Choroid plexus epithelial cell (primary cell): ENCODE measurements at regions not wholly inside any gene's neighbourhood (a gene's known extent, or its start where the extent isn't known, plus 50 kb on each side); places are given as distances from the start of the nearest gene placed in this dataset.
A peak's percentile ranks its signal among the peaks of the same experiment; 100 is the strongest.
"Not testable (repeated sequence)": the region's sequence is repeated elsewhere in the genome, so short reads cannot be mapped to it uniquely, and the experiment has no call there.

Experiments
- DNase-seq: peaks from one replicate; pipeline ENCODE4 v3.0.0-alpha.2; 2010; ENCODE audit warnings: low read depth
- H3K4me3 ChIP-seq: 2 replicates; pipeline ENCODE4 v1.5.1; 2011; ENCODE audit warnings: low read depth, mild to moderate bottlenecking, control low read depth, low read length, moderate library complexity
- CTCF ChIP-seq: conservative IDR thresholded peaks from 2 replicates; pipeline ENCODE4 v1.5.1; 2011; ENCODE audit warnings: low read depth, mild to moderate bottlenecking, control low read depth, inconsistent platforms, low read length, moderate library complexity

- H3K4me3 ChIP-seq: no peak overlapping the region
- no peak for DNase-seq
- no peak for TF ChIP-seq CTCF
Measured at GRCh38 chr6:115843945-115844344, 216.7 kb downstream of the FRK start.

- no peak overlapping the region for H3K4me3 ChIP-seq
- TF ChIP-seq CTCF: no peak
- no peak for DNase-seq
Measured at GRCh38 chr6:115842338-115842737, 218.4 kb downstream of the FRK start.

- no peak for TF ChIP-seq CTCF
- no peak overlapping the region for H3K4me3 ChIP-seq
- DNase-seq: no peak
Measured at GRCh38 chr6:115839583-115840181, 221.0 kb downstream of the FRK start.

DNA sequence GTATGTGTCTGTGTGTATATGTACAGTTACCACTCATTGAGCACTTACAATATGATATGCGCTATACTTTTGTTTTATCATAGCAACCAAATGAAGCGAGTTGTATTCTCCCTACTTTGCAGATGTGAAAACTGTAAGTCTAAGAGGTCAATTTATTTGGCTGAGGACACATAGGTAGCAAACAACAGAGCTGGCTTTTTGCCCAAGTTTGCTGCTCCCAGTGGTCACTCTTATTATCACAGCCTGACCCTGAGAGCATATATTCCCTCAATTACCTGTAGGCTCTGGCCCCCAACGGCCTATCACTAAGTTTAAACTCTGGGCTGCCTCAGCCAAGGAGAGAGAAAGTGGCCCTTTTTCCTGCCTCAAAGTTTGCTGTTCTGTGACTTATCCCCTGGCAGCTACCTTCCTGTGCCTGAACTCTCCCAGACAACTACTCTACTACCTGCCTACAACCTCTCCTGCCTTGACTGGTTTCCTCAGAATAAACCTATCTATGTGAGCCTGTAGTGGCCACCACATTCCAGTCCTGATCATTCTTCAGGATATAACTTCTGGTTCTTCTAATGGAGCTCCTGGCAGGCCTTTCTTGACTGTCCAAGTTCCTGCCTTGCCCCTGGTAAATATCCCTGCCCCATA lies 221.8 kb downstream of the FRK start:
- peak; percentile 47 for TF ChIP-seq CTCF
- H3K4me3 ChIP-seq: no peak overlapping the region
- peak; percentile 26 for DNase-seq

GRCh38 chr6:115838216-115838615 lies 222.5 kb downstream of the FRK start:
- no peak overlapping the region for H3K4me3 ChIP-seq
- no peak for TF ChIP-seq CTCF
- DNase-seq: no peak

GRCh38 chr6:115836374-115836773 lies 224.3 kb downstream of the FRK start:
- H3K4me3 ChIP-seq, DNase-seq: not testable (repeated sequence)

- no peak overlapping the region for H3K4me3 ChIP-seq
- no peak for TF ChIP-seq CTCF
- DNase-seq: no peak
Measured at GRCh38 chr6:115835314-115835713, 225.4 kb downstream of the FRK start.

- H3K4me3 ChIP-seq, DNase-seq: not testable (repeated sequence)
Measured at GRCh38 chr6:115834542-115834941, 226.1 kb downstream of the FRK start.
